HCEC 1CT (cell line): ENCODE measurements at regions not wholly inside any gene's neighbourhood (a gene's known extent, or its start where the extent isn't known, plus 50 kb on each side); places are given as distances from the start of the nearest gene placed in this dataset.

Experiments used
- DNase-seq: peaks from one replicate; pipeline ENCODE4 v3.0.0-alpha.2; 2017

- DNase-seq, result peak; percentile 5
Measured at GRCh38 chr10:123582084-123582989, 83.8 kb upstream of the GPR26 start.

GRCh38 chr10:123583639-123584418, 82.3 kb upstream of the GPR26 start:
- no peak for DNase-seq

GRCh38 chr10:123584419-123584775, 81.8 kb upstream of the GPR26 start:
- DNase-seq, result no peak

GRCh38 chr10:123585477-123586445, 80.4 kb upstream of the GPR26 start:
- DNase-seq, result no peak

GRCh38 chr10:123587110-123587509, 79.0 kb upstream of the GPR26 start:
- DNase-seq, result no peak

- no peak for DNase-seq
Measured at GRCh38 chr10:123588386-123588914, 77.7 kb upstream of the GPR26 start.

- DNase-seq, result no peak
Measured at GRCh38 chr10:123595661-123596060, 70.5 kb upstream of the GPR26 start.

GRCh38 chr10:123597676-123598075, 68.5 kb upstream of the GPR26 start:
- no peak for DNase-seq

GRCh38 chr10:123599366-123599849, 66.7 kb upstream of the GPR26 start:
- DNase-seq, result no peak

- no peak for DNase-seq
Measured at GRCh38 chr10:123600177-123600576, 66.0 kb upstream of the GPR26 start.

GRCh38 chr10:123603130-123603529, 63.0 kb upstream of the GPR26 start:
- DNase-seq, result no peak

GRCh38 chr10:123604506-123604905, 61.6 kb upstream of the GPR26 start:
- DNase-seq, result no peak

- DNase-seq, result no peak
Measured at GRCh38 chr10:123606006-123606405, 60.1 kb upstream of the GPR26 start.

- DNase-seq, result no peak
Measured at GRCh38 chr10:123606955-123607354, 59.2 kb upstream of the GPR26 start.

GRCh38 chr10:123607386-123607785, 58.8 kb upstream of the GPR26 start:
- no peak for DNase-seq

GRCh38 chr10:123608047-123608446, 58.1 kb upstream of the GPR26 start:
- DNase-seq, result no peak

GRCh38 chr10:123611243-123611642, 54.9 kb upstream of the GPR26 start:
- no peak for DNase-seq

- no peak for DNase-seq
Measured at GRCh38 chr10:123611876-123612275, 54.3 kb upstream of the GPR26 start.

GRCh38 chr10:123613346-123613850, 52.8 kb upstream of the GPR26 start:
- no peak for DNase-seq

GRCh38 chr10:123614888-123615287, 51.3 kb upstream of the GPR26 start:
- DNase-seq, result no peak
